RWPE1 (cell line): ENCODE measurements at regions not wholly inside any gene's neighbourhood (a gene's known extent, or its start where the extent isn't known, plus 50 kb on each side); places are given as distances from the start of the nearest gene placed in this dataset.
A peak's percentile ranks its signal among the peaks of the same experiment; 100 is the strongest.

Source experiments
- CTCF ChIA-PET: fragments of 350-600 bp; sonication (Branson Sonifier 250); formaldehyde crosslinking; extraction: SDS; loops from one replicate; lab custom pipeline; 2021; lab: Yijun Ruan, JAX
- POLR2A ChIA-PET: fragments of 400-600 bp; formaldehyde crosslinking; extraction: SDS; loops from one replicate; lab custom pipeline; 2020; ENCODE audit warnings: antibody characterized with exemption; ENCODE audit not compliant: low non-redundant PET; lab: Yijun Ruan, JAX
- DNase-seq: peaks from one replicate; pipeline ENCODE4 v3.0.0; 2012; ENCODE audit warnings: low spot score
- H3K27ac ChIP-seq: fragments of 450-650 bp; 2 replicates; pipeline ENCODE4 v1.5.1; 2017
- TF ChIP-seq, protein P1 (sequence below): fragments of 450-650 bp; conservative IDR thresholded peaks from 2 replicates; pipeline ENCODE4 v1.5.1; 2017; ENCODE audit warnings: low read depth, mild to moderate bottlenecking

DNA sequence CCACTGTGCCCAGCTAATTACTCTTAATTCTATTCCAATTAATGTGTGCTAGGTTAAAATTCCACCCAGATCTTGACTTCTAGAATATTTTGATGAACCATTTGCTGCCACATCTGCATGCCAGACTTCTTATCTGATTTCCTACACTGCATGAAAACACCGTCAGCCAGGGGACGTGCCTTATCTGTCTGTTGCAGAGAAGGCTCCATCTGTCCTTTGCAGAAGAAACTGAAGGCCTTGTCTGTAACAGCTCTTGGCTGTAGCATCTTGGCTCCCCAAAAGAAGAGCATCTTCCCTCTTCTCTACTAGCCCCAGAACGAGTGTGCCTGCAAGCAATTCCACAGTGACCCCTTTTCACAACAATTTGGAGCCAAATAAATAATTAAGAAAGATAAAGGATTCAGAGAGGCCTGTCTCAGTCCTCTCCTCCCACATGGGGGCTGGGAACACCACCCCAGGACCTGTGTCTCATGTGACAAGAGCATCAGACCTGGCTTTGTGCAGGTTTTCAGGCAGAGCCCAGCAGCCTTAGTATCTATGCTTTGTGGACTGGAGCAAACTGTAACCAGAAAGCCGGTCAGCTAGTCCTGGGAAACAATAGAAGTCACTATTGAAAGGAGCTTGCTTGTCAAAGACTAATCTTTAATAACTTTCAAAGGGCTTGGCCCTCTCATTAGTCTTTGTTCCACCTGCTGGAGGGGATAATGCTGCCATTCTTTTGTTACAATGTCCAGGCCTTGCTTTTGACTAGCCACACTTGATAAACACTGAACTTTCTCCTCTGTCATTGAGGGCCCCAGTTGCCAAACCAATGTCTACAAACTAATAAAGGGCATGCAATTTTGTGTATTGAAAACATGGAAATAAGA lies 84.0 kb upstream of the NEUROD1 start:
- H3K27ac ChIP-seq: no peak overlapping the region
- DNase-seq: no peak
- POLR2A ChIA-PET: no interaction called here
- CTCF ChIA-PET: interaction anchor here (0.7 kb wide), 1 partner anchor 1403 kb away, joined by 4 read pairs; no protein-coding TSS in a partner anchor
- TF ChIP-seq, protein P1, sequence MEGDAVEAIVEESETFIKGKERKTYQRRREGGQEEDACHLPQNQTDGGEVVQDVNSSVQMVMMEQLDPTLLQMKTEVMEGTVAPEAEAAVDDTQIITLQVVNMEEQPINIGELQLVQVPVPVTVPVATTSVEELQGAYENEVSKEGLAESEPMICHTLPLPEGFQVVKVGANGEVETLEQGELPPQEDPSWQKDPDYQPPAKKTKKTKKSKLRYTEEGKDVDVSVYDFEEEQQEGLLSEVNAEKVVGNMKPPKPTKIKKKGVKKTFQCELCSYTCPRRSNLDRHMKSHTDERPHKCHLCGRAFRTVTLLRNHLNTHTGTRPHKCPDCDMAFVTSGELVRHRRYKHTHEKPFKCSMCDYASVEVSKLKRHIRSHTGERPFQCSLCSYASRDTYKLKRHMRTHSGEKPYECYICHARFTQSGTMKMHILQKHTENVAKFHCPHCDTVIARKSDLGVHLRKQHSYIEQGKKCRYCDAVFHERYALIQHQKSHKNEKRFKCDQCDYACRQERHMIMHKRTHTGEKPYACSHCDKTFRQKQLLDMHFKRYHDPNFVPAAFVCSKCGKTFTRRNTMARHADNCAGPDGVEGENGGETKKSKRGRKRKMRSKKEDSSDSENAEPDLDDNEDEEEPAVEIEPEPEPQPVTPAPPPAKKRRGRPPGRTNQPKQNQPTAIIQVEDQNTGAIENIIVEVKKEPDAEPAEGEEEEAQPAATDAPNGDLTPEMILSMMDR: no peak

DNA sequence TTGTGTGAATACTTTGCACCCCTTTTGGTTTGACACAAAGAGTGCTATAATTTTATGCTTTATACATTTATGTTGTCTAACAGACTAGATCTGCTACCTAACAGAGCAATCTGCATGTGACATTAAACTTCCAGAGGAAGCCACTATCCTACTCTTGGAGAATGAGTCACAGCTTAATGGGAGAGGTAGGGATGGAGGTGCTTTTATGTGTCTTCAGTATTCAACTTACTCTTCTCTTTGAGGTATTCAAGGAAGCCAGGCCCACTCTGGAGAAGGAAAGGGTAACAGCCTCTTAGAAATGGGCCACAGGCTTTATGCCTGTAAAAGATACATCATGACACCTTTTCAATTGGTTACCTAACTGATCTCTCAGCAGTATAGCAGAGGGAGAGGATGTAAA lies 85.8 kb upstream of the NEUROD1 start:
- TF ChIP-seq, protein P1: no peak
- CTCF ChIA-PET: interaction anchor here (0.5 to 1.1 kb wide), 3 partner anchors 18 to 319 kb away, joined by 3 read pairs; no protein-coding TSS in a partner anchor
- POLR2A ChIA-PET: no interaction called here
- DNase-seq: no peak
- H3K27ac ChIP-seq: no peak overlapping the region

DNA sequence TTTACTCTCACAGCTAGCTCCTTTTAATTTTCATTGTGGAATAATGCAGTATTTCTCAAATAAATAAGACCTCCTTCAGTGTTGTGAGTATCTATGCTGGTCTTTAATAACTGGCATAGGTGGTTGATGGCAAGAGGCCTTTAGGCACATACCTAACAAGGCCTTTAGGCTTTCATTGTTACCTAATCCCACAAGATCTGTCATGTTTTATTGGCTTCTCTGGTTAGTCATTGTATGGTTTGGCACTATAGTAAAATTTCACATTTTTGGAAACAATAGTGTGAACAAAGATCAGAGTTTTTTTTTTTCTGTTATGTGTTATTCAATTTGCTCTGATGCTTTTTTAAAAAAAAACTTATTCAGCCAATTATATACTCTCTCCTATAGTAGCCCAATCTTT lies 89.8 kb upstream of the NEUROD1 start:
- TF ChIP-seq, protein P1: no peak
- DNase-seq: peak; percentile 65
- ChIA-PET POLR2A (no interaction called here), CTCF (interaction anchor here (0.5 to 0.7 kb wide), 2 partner anchors 79 to 1047 kb away, joined by 3 to 4 read pairs; no protein-coding TSS in a partner anchor)
- H3K27ac ChIP-seq: no peak overlapping the region

GRCh38 chr2:181771356-181771755 lies 91.0 kb upstream of the NEUROD1 start:
- no peak for DNase-seq
- ChIA-PET CTCF (no interaction called here), POLR2A (no interaction called here)
- no peak overlapping the region for H3K27ac ChIP-seq
- TF ChIP-seq, protein P1: no peak

- TF ChIP-seq, protein P1: no peak
- no peak for DNase-seq
- ChIA-PET CTCF (interaction anchor here (0.6 kb wide), 1 partner anchor 34 kb away, joined by 3 read pairs; no protein-coding TSS in a partner anchor), POLR2A (no interaction called here)
- H3K27ac ChIP-seq: no peak overlapping the region
These were observed 92.0 kb upstream of the NEUROD1 start for GRCh38 chr2:181772334-181772733.

DNA sequence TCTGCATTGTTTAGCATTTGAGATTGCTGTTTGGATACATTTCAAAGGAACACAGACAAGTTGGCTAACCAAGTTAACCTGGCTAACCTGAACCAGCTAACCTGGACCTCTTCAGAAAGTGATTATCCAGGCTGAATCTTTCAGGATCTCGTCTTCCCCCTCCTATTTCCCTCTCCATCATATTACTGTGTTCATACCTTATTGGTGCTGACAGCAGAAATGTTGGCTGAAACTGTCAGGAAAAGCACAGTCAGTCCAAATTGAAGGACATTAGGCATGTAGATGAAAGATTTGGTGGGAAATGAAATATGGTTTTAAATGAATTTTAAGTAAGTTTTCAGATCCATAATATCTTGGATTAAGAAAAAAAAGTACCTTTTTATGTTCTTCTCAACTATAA lies 92.5 kb upstream of the NEUROD1 start:
- DNase-seq: no peak
- POLR2A ChIA-PET: no interaction called here
- CTCF ChIA-PET: interaction anchor here (0.6 kb wide), 2 partner anchors 20 to 34 kb away, joined by 3 to 4 read pairs; no protein-coding TSS in a partner anchor
- TF ChIP-seq, protein P1: no peak
- no peak overlapping the region for H3K27ac ChIP-seq
